Breast epithelium (tissue), 4 donors: ENCODE measurements at regions not wholly inside any gene's neighbourhood (a gene's known extent, or its start where the extent isn't known, plus 50 kb on each side); places are given as distances from the start of the nearest gene placed in this dataset.

Experiments
- DNase-seq, 2 donors: peaks; one replicate each; pipeline ENCODE4 v3.0.0-alpha.2; 2019; ENCODE audit warnings: low spot score in 2 of 2
- H3K27ac ChIP-seq, 2 donors: fragments of 200-600 bp; sonication (generic) in 1 of 2; one replicate each; pipeline ENCODE4 v1.5.1; 2016 to 2019; ENCODE audit warnings: mild to moderate bottlenecking in 1 of 2
- H3K27me3 ChIP-seq, 2 donors: fragments of 200-600 bp; sonication (generic) in 1 of 2; one replicate each; pipeline versions ENCODE4 v1.5.1 to v1.6.0; 2017 to 2019; ENCODE audit warnings: control low read depth in 1 of 2, mild to moderate bottlenecking in 1 of 2
- H3K36me3 ChIP-seq: fragments of 200-600 bp; one replicate; pipeline ENCODE4 v1.5.1; 2019
- H3K4me1 ChIP-seq, 2 donors: fragments of 200-600 bp; sonication (generic); one replicate each; pipeline ENCODE4 v1.5.1; 2016 to 2019; ENCODE audit warnings: control low read depth in 1 of 2
- H3K4me3 ChIP-seq, 3 donors: fragments of 200-600 bp; sonication (generic); 1 replicate in 2 of 3; 2 replicates in 1 of 3; pipeline ENCODE4 v1.5.1; 2016 to 2019; ENCODE audit warnings: mild to moderate bottlenecking in 3 of 3, moderate library complexity in 2 of 3
- H3K9me3 ChIP-seq, 2 donors: fragments of 200-600 bp; sonication (generic) in 1 of 2; one replicate each; pipeline ENCODE4 v1.5.1; 2016 to 2019; ENCODE audit warnings: control low read depth in 1 of 2
- POLR2A ChIP-seq: fragments of 450-650 bp; IDR thresholded peaks from one replicate; pipeline ENCODE4 v1.6.1; 2016; ENCODE audit warnings: antibody characterized with exemption, mild to moderate bottlenecking, moderate library complexity
- POLR2AphosphoS5 ChIP-seq, 3 donors: sonication (generic); formaldehyde crosslinking; IDR thresholded peaks; one replicate each; pipeline ENCODE4 v1.6.1; 2017; ENCODE audit warnings: antibody characterized with exemption in 3 of 3
- intact Hi-C: fragments of 100-400 bp; cut with DNase I; formaldehyde crosslinking; loops from one replicate; pipeline ENCODE4 v1.15.1; 2023; ENCODE audit warnings: low total_unique reads
- TF ChIP-seq, protein P1 (sequence below), 3 donors: fragments of 450-650 bp; IDR thresholded peaks; one replicate each; pipeline ENCODE4 v1.5.1; 2016 to 2017; ENCODE audit warnings: antibody characterized with exemption in 3 of 3, mild to moderate bottlenecking in 3 of 3, moderate library complexity in 3 of 3

DNA sequence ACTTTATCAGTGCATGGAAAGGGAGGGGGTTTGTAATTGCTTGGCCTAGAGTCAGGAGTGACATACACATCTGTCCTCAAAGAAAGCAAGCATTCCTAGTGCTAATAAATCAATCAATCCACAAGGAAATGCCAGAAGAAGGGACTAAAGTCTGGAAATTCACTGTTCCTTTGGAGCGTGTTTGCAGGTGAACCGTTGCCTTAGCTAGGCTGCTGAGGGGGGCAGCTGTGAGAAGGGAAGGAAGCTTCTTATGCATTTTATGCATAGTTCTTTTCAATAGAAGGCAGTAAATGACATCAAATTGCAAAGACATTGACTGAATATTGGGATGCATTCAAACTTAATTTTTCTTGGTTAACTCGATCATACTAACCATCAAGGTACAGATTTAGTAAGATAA is 1092.5 kb upstream of the SEMA6A start:
- H3K36me3 ChIP-seq: no peaks in the 10 kb centered on the region
- H3K4me3 ChIP-seq: no peak overlapping the region
- intact Hi-C loops: no loop called here
- TF ChIP-seq POLR2AphosphoS5 (IDR thresholded peaks at IDR 0.05) (no peak), POLR2A (no peak)
- TF ChIP-seq, protein P1, sequence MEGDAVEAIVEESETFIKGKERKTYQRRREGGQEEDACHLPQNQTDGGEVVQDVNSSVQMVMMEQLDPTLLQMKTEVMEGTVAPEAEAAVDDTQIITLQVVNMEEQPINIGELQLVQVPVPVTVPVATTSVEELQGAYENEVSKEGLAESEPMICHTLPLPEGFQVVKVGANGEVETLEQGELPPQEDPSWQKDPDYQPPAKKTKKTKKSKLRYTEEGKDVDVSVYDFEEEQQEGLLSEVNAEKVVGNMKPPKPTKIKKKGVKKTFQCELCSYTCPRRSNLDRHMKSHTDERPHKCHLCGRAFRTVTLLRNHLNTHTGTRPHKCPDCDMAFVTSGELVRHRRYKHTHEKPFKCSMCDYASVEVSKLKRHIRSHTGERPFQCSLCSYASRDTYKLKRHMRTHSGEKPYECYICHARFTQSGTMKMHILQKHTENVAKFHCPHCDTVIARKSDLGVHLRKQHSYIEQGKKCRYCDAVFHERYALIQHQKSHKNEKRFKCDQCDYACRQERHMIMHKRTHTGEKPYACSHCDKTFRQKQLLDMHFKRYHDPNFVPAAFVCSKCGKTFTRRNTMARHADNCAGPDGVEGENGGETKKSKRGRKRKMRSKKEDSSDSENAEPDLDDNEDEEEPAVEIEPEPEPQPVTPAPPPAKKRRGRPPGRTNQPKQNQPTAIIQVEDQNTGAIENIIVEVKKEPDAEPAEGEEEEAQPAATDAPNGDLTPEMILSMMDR (IDR thresholded peaks at IDR 0.05): no peak
- no peaks in the 10 kb centered on the region for H3K4me1 ChIP-seq
- no peak for DNase-seq
- no peak overlapping the region for H3K27ac ChIP-seq
- H3K27me3 ChIP-seq: no peaks in the 10 kb centered on the region
- no peaks in the 10 kb centered on the region for H3K9me3 ChIP-seq

DNA sequence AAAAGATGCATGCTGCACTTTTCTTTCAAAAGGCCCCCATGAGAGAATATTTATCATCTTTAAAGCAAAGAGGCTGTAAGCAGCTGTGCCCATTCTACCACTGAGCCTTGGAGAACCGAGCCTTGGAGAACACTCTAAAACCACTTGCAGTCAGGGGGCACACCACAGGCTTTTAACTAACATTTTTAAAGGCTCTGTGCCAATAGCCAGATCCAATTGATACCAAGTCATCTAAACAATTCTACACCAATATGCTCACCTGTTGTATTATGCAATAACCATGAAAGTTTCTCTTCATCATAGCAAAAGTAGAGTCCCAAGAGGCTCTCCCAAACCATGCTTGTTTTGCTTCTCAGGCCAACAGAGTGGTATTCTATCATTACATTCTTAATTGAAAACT is 1090.5 kb upstream of the SEMA6A start:
- no peaks in the 10 kb centered on the region for H3K4me1 ChIP-seq
- TF ChIP-seq, protein P1 (IDR thresholded peaks at IDR 0.05): no peak
- TF ChIP-seq POLR2AphosphoS5 (IDR thresholded peaks at IDR 0.05): no peak
- no peak for TF ChIP-seq POLR2A
- no peak overlapping the region for H3K27ac ChIP-seq
- H3K36me3 ChIP-seq: no peaks in the 10 kb centered on the region
- H3K27me3 ChIP-seq: no peaks in the 10 kb centered on the region
- no peaks in the 10 kb centered on the region for H3K9me3 ChIP-seq
- H3K4me3 ChIP-seq: no peak overlapping the region
- no peak for DNase-seq
- intact Hi-C loops: no loop called here

DNA sequence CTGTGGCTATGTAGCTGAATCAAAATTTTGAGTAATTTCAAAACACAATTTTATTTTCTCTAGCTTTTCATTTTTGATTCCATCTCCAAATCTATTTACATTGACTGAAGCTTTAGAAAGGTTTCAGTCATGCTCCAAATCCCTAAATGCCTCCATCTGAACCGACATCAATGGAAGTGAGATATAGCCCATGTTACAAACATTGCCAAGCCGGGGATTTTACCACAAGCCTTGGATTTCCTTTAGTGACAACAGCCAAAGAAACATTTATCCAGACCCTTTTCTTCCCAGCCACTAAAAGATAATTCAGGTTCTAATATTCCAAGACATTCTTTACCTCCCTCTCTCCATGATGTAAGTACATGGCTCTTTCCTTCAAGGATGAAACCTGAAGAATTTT is 1087.7 kb upstream of the SEMA6A start:
- Histone ChIP-seq H3K27ac (no peak overlapping the region), H3K9me3 (no peaks in the 10 kb centered on the region), H3K36me3 (no peaks in the 10 kb centered on the region), H3K4me3 (no peak overlapping the region), H3K27me3 (no peaks in the 10 kb centered on the region), H3K4me1 (no peaks in the 10 kb centered on the region)
- no peak for TF ChIP-seq POLR2A
- intact Hi-C loops: no loop called here
- no peak for DNase-seq

DNA sequence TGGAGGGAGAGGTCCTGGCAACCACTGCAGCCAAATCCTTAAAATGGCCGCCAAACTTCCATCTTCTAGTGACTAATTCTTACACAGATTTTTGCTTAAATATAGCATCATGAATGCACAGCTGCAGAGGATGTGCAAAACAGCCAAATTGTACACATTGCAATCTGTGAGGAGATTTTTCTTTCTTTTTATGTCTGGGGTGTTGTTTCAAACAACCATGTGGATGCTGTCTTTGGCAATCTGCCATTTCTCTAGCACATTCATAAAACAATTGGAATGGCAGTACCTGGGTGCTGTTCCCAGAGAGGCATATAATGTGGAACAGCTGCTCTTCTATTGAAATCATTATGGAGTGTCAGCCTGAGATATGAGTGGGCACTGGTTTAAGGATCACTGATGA is 1082.9 kb upstream of the SEMA6A start:
- H3K27me3 ChIP-seq: no peaks in the 10 kb centered on the region
- H3K4me3 ChIP-seq: no peak overlapping the region
- no peak overlapping the region for H3K27ac ChIP-seq
- no peaks in the 10 kb centered on the region for H3K4me1 ChIP-seq
- H3K36me3 ChIP-seq: no peaks in the 10 kb centered on the region
- no peaks in the 10 kb centered on the region for H3K9me3 ChIP-seq
- intact Hi-C loops: no loop called here
- DNase-seq: no peak
- TF ChIP-seq POLR2AphosphoS5 (IDR thresholded peaks at IDR 0.05): no peak
- TF ChIP-seq, protein P1 (IDR thresholded peaks at IDR 0.05): no peak
- TF ChIP-seq POLR2A: no peak

DNA sequence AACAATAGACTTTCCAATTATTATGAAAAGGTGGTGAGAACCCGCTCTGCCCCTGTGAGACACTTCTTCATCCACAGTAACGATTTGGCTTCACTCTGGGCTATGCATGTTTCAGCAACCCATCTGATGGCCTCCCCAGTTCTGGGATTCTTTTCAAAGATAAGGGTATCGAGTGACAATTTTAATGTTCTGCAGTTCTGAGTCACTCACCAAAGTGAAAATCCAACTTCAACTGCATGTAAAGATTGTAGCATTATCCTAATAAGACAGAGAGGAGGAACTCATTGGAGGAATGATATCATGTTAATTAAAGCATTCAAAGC is 1078.3 kb upstream of the SEMA6A start:
- H3K27me3 ChIP-seq: no peaks in the 10 kb centered on the region
- intact Hi-C loops: no loop called here
- H3K4me1 ChIP-seq: no peaks in the 10 kb centered on the region
- no peak overlapping the region for H3K27ac ChIP-seq
- H3K9me3 ChIP-seq: no peaks in the 10 kb centered on the region
- H3K36me3 ChIP-seq: no peaks in the 10 kb centered on the region
- no peak for TF ChIP-seq POLR2AphosphoS5 (IDR thresholded peaks at IDR 0.05)
- TF ChIP-seq, protein P1 (IDR thresholded peaks at IDR 0.05): no peak
- no peak for TF ChIP-seq POLR2A
- H3K4me3 ChIP-seq: no peak overlapping the region
- no peak for DNase-seq
